H1 (cell line): ENCODE measurements at regions not wholly inside any gene's neighbourhood (a gene's known extent, or its start where the extent isn't known, plus 50 kb on each side); places are given as distances from the start of the nearest gene placed in this dataset.

Experiments
- CTCF ChIA-PET: fragments of 300-600 bp; sonication (Branson Sonifier 250); formaldehyde crosslinking; loops from one replicate; lab custom pipeline; 2021; ENCODE audit not compliant: partially characterized antibody; lab: Charles Lee
- POLR2A ChIA-PET: fragments of 300-600 bp; sonication (Branson Sonifier 250); formaldehyde crosslinking; loops from one replicate; lab custom pipeline; 2021; ENCODE audit warnings: inconsistent platforms; ENCODE audit not compliant: partially characterized antibody; lab: Charles Lee
- DNase-seq, 2 experiments: peaks; one replicate each; pipeline versions ENCODE4 v3.0.0 to v3.0.0-alpha.2; 2010 to 2022; ENCODE audit warnings: low spot score in 2 of 2, low read depth in 1 of 2, mixed read lengths in 1 of 2
- FAIRE-seq: peaks from 2 replicates; lab custom pipeline; 2011; peaks lifted over from hg19 to GRCh38; lab: Jason Lieb, UNC
- H2AFZ ChIP-seq: 2 replicates; pipeline ENCODE4 v1.8.1; 2012; ENCODE audit warnings: low read length, inconsistent platforms
- H2AK5ac ChIP-seq: 2 replicates; pipeline ENCODE4 v1.6.1; 2013; ENCODE audit warnings: low read depth, low read length
- H2BK120ac ChIP-seq: replicated peaks from 2 replicates; pipeline ENCODE3; 2013; ENCODE audit warnings: low read depth, low read length, inconsistent platforms
- H2BK12ac ChIP-seq: 2 replicates; pipeline ENCODE4 v1.6.1; 2013; ENCODE audit warnings: low read depth, low read length
- H2BK15ac ChIP-seq: 2 replicates; pipeline ENCODE4 v1.6.1; 2013; ENCODE audit warnings: low read length
- H2BK20ac ChIP-seq: 2 replicates; pipeline ENCODE4 v1.6.1; 2013; ENCODE audit warnings: low read length
- H2BK5ac ChIP-seq: 2 replicates; pipeline ENCODE4 v1.6.1; 2013; ENCODE audit warnings: low read depth, low read length
- H3K14ac ChIP-seq: 2 replicates; pipeline ENCODE4 v1.6.1; 2013; ENCODE audit warnings: inconsistent platforms; ENCODE audit not compliant: insufficient read length
- H3K18ac ChIP-seq: 2 replicates; pipeline ENCODE4 v1.6.1; 2013; ENCODE audit warnings: low read length; ENCODE audit errors: extremely low read depth
- H3K23ac ChIP-seq: 2 replicates; pipeline ENCODE4 v1.6.1; 2013; ENCODE audit warnings: inconsistent platforms; ENCODE audit not compliant: insufficient read length
- H3K23me2 ChIP-seq: 2 replicates; pipeline ENCODE4 v1.6.1; 2013; ENCODE audit warnings: low read depth, low read length
- H3K27ac ChIP-seq: 2 replicates; pipeline ENCODE4 v1.6.1; 2011; ENCODE audit warnings: low read depth, low read length, inconsistent platforms
- H3K27me3 ChIP-seq, 4 experiments: replicated peaks in 1 of 4; 1 replicate in 1 of 4; 2 replicates in 3 of 4; pipeline versions ENCODE4 v1.6.1 to v1.8.1; 2011 to 2013; ENCODE audit warnings: low read length in 3 of 4, mild to moderate bottlenecking in 3 of 4, inconsistent platforms in 2 of 4, mixed read lengths in 2 of 4, moderate library complexity in 1 of 4; ENCODE audit not compliant: control insufficient read depth in 3 of 4, insufficient read depth in 3 of 4; ENCODE audit errors: extremely low read depth in 1 of 4
- H3K36me3 ChIP-seq, 4 experiments: 2 replicates each; pipeline versions ENCODE4 v1.6.1 to v1.8.1; 2011 to 2013; ENCODE audit warnings: mild to moderate bottlenecking in 4 of 4, low read length in 3 of 4, moderate library complexity in 2 of 4, control low read depth in 1 of 4, inconsistent platforms in 1 of 4; ENCODE audit not compliant: insufficient read depth in 4 of 4, control insufficient read depth in 2 of 4
- H3K4ac ChIP-seq: replicated peaks from 2 replicates; pipeline ENCODE3; 2013; ENCODE audit warnings: low read length, low read depth, mixed read lengths, inconsistent platforms; ENCODE audit not compliant: insufficient read length
- H3K4me1 ChIP-seq, 4 experiments: replicated peaks in 1 of 4; 1 replicate in 1 of 4; 2 replicates in 3 of 4; pipeline versions ENCODE4 v1.6.1 to v1.8.1; 2011 to 2013; ENCODE audit warnings: low read length in 3 of 4, inconsistent platforms in 2 of 4, mixed read lengths in 1 of 4; ENCODE audit not compliant: insufficient read depth in 4 of 4, control insufficient read depth in 3 of 4
- H3K4me2 ChIP-seq, 2 experiments: 2 replicates each; pipeline versions ENCODE4 v1.6.1 to v1.8.1; 2011 to 2013; ENCODE audit warnings: low read depth in 2 of 2, low read length in 2 of 2, control low read depth in 1 of 2, inconsistent platforms in 1 of 2, mild to moderate bottlenecking in 1 of 2; ENCODE audit not compliant: insufficient read depth in 1 of 2
- H3K4me3 ChIP-seq, 4 experiments: fragments of 200-600, 300-600 bp in 1 of 4; sonication (generic), shearing (Covaris generic), sonication (Bioruptor Twin) in 1 of 4; 2 replicates each; pipeline versions ENCODE4 v1.5.1 to v1.8.1; 2011 to 2016; ENCODE audit warnings: low read length in 4 of 4, low read depth in 3 of 4, control low read depth in 2 of 4, inconsistent platforms in 2 of 4, mild to moderate bottlenecking in 2 of 4, mixed read lengths in 1 of 4, moderate library complexity in 1 of 4; ENCODE audit not compliant: insufficient read depth in 2 of 4; ENCODE audit errors: extremely low read depth in 1 of 4
- H3K56ac ChIP-seq: replicated peaks from 2 replicates; pipeline ENCODE3; 2013; ENCODE audit warnings: low read depth, mild to moderate bottlenecking, mixed read lengths, low read length, inconsistent platforms; ENCODE audit not compliant: insufficient read length
- H3K79me1 ChIP-seq: 2 replicates; pipeline ENCODE4 v1.6.1; 2013; ENCODE audit warnings: low read depth, low read length, control low read depth
- H3K79me2 ChIP-seq, 2 experiments: 2 replicates each; pipeline versions ENCODE4 v1.6.1 to v1.8.1; 2012 to 2013; ENCODE audit warnings: low read length in 2 of 2, mild to moderate bottlenecking in 2 of 2, inconsistent platforms in 1 of 2; ENCODE audit not compliant: insufficient read depth in 2 of 2, control insufficient read depth in 1 of 2
- H3K9ac ChIP-seq, 4 experiments: replicated peaks in 1 of 4; 1 replicate in 1 of 4; 2 replicates in 3 of 4; pipeline versions ENCODE4 v1.6.1 to v1.8.1; 2011 to 2013; ENCODE audit warnings: low read depth in 3 of 4, low read length in 3 of 4, control low read depth in 2 of 4, mild to moderate bottlenecking in 2 of 4, moderate library complexity in 2 of 4, inconsistent platforms in 1 of 4; ENCODE audit errors: extremely low read depth in 1 of 4
- H3K9me3 ChIP-seq, 2 experiments: 2 replicates each; pipeline versions ENCODE4 v1.6.1 to v1.8.1; 2012 to 2013; ENCODE audit warnings: mild to moderate bottlenecking in 2 of 2, moderate library complexity in 2 of 2, control low read depth in 1 of 2, inconsistent platforms in 1 of 2, low read depth in 1 of 2, low read length in 1 of 2, mixed read lengths in 1 of 2; ENCODE audit not compliant: insufficient read depth in 2 of 2
- H4K20me1 ChIP-seq, 2 experiments: replicated peaks in 1 of 2; 2 replicates each; pipeline versions ENCODE3 to v1.8.1; 2011 to 2013; ENCODE audit warnings: inconsistent platforms in 2 of 2, low read length in 2 of 2, mild to moderate bottlenecking in 1 of 2; ENCODE audit not compliant: insufficient read depth in 2 of 2, control insufficient read depth in 1 of 2
- H4K5ac ChIP-seq: 2 replicates; pipeline ENCODE4 v1.6.1; 2013; ENCODE audit warnings: low read length, low read depth, mixed read lengths, inconsistent platforms; ENCODE audit not compliant: insufficient read length
- H4K8ac ChIP-seq: 2 replicates; pipeline ENCODE4 v1.8.0; 2013; ENCODE audit warnings: mild to moderate bottlenecking, moderate library complexity, low read length, inconsistent platforms; ENCODE audit not compliant: insufficient read depth; ENCODE audit errors: extremely low read depth
- H4K91ac ChIP-seq: replicated peaks from 2 replicates; pipeline ENCODE3; 2013; ENCODE audit warnings: low read length, mixed read lengths, inconsistent platforms; ENCODE audit not compliant: insufficient read length
- ATF3 ChIP-seq: IDR thresholded peaks from 2 replicates; pipeline ENCODE4 v1.6.1; 2011; ENCODE audit warnings: low read depth, mild to moderate bottlenecking, low read length; ENCODE audit not compliant: insufficient read depth
- BACH1 ChIP-seq: IDR thresholded peaks from 2 replicates; pipeline ENCODE4 v1.6.1; 2012; ENCODE audit warnings: low read length, improper control_type of control experiment
- CBX5 ChIP-seq: fragments of 300-800, 300-1000 bp; sonication (generic); IDR thresholded peaks from 2 replicates; pipeline ENCODE4 v1.7.1; 2016; ENCODE audit warnings: antibody characterized with exemption, low read length, low read depth
- CREB1 ChIP-seq: IDR thresholded peaks from 2 replicates; pipeline ENCODE4 v1.6.1; 2012; ENCODE audit warnings: inconsistent platforms
- GTF2F1 ChIP-seq: IDR thresholded peaks from 2 replicates; pipeline ENCODE4 v1.6.1; 2012; ENCODE audit warnings: low read depth, low read length, improper control_type of control experiment, borderline replicate concordance
- HDAC6 ChIP-seq: IDR thresholded peaks from one replicate; pipeline ENCODE4 v1.7.1; 2012; ENCODE audit warnings: low read depth, mild to moderate bottlenecking, inconsistent platforms, low read length, moderate library complexity
- JUN ChIP-seq: IDR thresholded peaks from 2 replicates; pipeline ENCODE4 v1.6.1; 2011; ENCODE audit warnings: low read depth, mild to moderate bottlenecking, improper control_type of control experiment, low read length
- MAX ChIP-seq: IDR thresholded peaks from 2 replicates; pipeline ENCODE4 v1.6.1; 2012; ENCODE audit warnings: inconsistent platforms
- PHF8 ChIP-seq: fragments of 200-600 bp; sonication (generic); conservative IDR thresholded peaks from 2 replicates; pipeline ENCODE4 v1.7.1; 2012; ENCODE audit warnings: low read depth, mild to moderate bottlenecking, inconsistent platforms, low read length, moderate library complexity
- RNF2 ChIP-seq: fragments of 200-900, 300-1000 bp; sonication (generic); IDR thresholded peaks from 2 replicates; pipeline ENCODE4 v1.7.1; 2016; ENCODE audit warnings: borderline replicate concordance, low read depth, mild to moderate bottlenecking, antibody characterized with exemption, low read length; ENCODE audit not compliant: poor library complexity, severe bottlenecking; ENCODE audit errors: missing control alignments
- SIN3A ChIP-seq, 2 experiments: IDR thresholded peaks in 1 of 2; conservative IDR thresholded peaks in 1 of 2; 2 replicates each; pipeline ENCODE4 v1.6.1; 2011 to 2012; ENCODE audit warnings: low read length in 2 of 2, improper control_type of control experiment in 1 of 2, low read depth in 1 of 2, mild to moderate bottlenecking in 1 of 2
- SP2 ChIP-seq: IDR thresholded peaks from 2 replicates; pipeline ENCODE4 v1.6.1; 2012; ENCODE audit warnings: mild to moderate bottlenecking, low read length, inconsistent platforms
- SP4 ChIP-seq: IDR thresholded peaks from 2 replicates; pipeline ENCODE4 v1.6.1; 2012; ENCODE audit warnings: low read length, inconsistent platforms
- SRF ChIP-seq: IDR thresholded peaks from 2 replicates; pipeline ENCODE4 v1.6.1; 2011; ENCODE audit warnings: mild to moderate bottlenecking, low read depth, low read length, moderate library complexity
- TAF1 ChIP-seq: IDR thresholded peaks from 2 replicates; pipeline ENCODE4 v1.6.1; 2011; ENCODE audit warnings: mild to moderate bottlenecking, low read depth, low read length
- ZNF274 ChIP-seq: IDR thresholded peaks from 2 replicates; pipeline ENCODE4 v1.7.0; 2012; ENCODE audit warnings: low read length, borderline replicate concordance; ENCODE audit errors: extremely low read depth

- Histone ChIP-seq H4K91ac (peak overlapping the region; percentile 81), H4K20me1 (no peaks in the 10 kb centered on the region), H3K27me3 (no peaks in the 10 kb centered on the region), H3K79me1 (no peaks in the 10 kb centered on the region), H3K14ac (no peak overlapping the region), H3K4me2 (no peak overlapping the region), H2BK5ac (no peak overlapping the region; the same call in 1 of the 2 replicates), H2BK120ac (peak overlapping the region; percentile 66), H2AK5ac (no peak overlapping the region), H3K36me3 (no peaks in the 10 kb centered on the region), H3K23ac (no peak overlapping the region), H3K79me2 (no peaks in the 10 kb centered on the region), H2BK15ac (no peak overlapping the region), H3K4me3 (no peak overlapping the region), H3K9ac (no peak overlapping the region), H3K27ac (no peak overlapping the region), H3K23me2 (no peaks in the 10 kb centered on the region), H4K5ac (no peak overlapping the region), H3K4ac (no peak overlapping the region), H3K4me1 (peaks cover 0 to 5% (median 2%) of the 10 kb centered on the region in 4 experiments; a peak in 3 of 7 replicates), H2AFZ (no peak overlapping the region), H3K18ac (no peak overlapping the region), H3K56ac (no peak overlapping the region), H4K8ac (no peak overlapping the region), H2BK20ac (no peak overlapping the region), H3K9me3 (no peaks in the 10 kb centered on the region), H2BK12ac (no peak overlapping the region)
- DNase-seq = no peak
- no peak for FAIRE-seq
- ChIA-PET CTCF (no interaction called here), POLR2A (no interaction called here)
- TF ChIP-seq ZNF274 = no peak
- TF ChIP-seq PHF8 = no peak
- TF ChIP-seq CBX5 = no peak
- TF ChIP-seq ATF3 = no peak
- no peak for TF ChIP-seq JUN
- no peak for TF ChIP-seq SIN3A (conservative IDR thresholded peaks at IDR 0.05 in 1 of 2, IDR thresholded peaks at IDR 0.05 in 1 of 2; ENCODE audit: low read depth in 1 of 2, low read length in 2 of 2)
- TF ChIP-seq MAX = no peak
- no peak for TF ChIP-seq RNF2
- no peak for TF ChIP-seq SP4
- no peak for TF ChIP-seq GTF2F1
- no peak for TF ChIP-seq TAF1
- no peak for TF ChIP-seq SP2
- TF ChIP-seq HDAC6 = no peak
- no peak for TF ChIP-seq SRF
- TF ChIP-seq CREB1 = no peak
- TF ChIP-seq BACH1 = no peak
These were observed 241.7 kb upstream of the P2RY1 start for GRCh38 chr3:152593242-152593641.
